ENCODE measurements at regions not wholly inside any gene's neighbourhood (a gene's known extent, or its start where the extent isn't known, plus 50 kb on each side); places are given as distances from the start of the nearest gene placed in this dataset.
"Not testable (repeated sequence)": the region's sequence is repeated elsewhere in the genome, so short reads cannot be mapped to it uniquely, and the experiment has no call there.

- FAIRE-seq, result no peak
Measured at GRCh38 chr6:27720607-27721580, 191.3 kb downstream of the OR2B2 start.

GRCh38 chr6:27719039-27719438 is 193.2 kb downstream of the OR2B2 start:
- FAIRE-seq, result not testable (repeated sequence)

- no peak for FAIRE-seq
Measured at GRCh38 chr6:27706431-27706830, 205.8 kb downstream of the OR2B2 start.

GRCh38 chr6:27700337-27700736 is 211.9 kb downstream of the OR2B2 start:
- FAIRE-seq, result no peak

GRCh38 chr6:27694547-27694874 is 217.7 kb downstream of the OR2B2 start:
- no peak for FAIRE-seq

GRCh38 chr6:27693766-27694546 is 218.2 kb downstream of the OR2B2 start:
- FAIRE-seq, result no peak

GRCh38 chr6:27692133-27692532 is 219.2 kb upstream of the ZNF184 start:
- FAIRE-seq, result not testable (repeated sequence)

GRCh38 chr6:27688014-27688586 is 215.2 kb upstream of the ZNF184 start:
- FAIRE-seq, result peak; percentile 90

GRCh38 chr6:27687154-27688013 is 214.5 kb upstream of the ZNF184 start:
- no peak for FAIRE-seq

GRCh38 chr6:27685279-27685678 is 212.4 kb upstream of the ZNF184 start:
- FAIRE-seq, result no peak

GRCh38 chr6:27684264-27685211 is 211.6 kb upstream of the ZNF184 start:
- FAIRE-seq, result peak; percentile 81

GRCh38 chr6:27679964-27680694 is 207.2 kb upstream of the ZNF184 start:
- no peak for FAIRE-seq

- no peak for FAIRE-seq
Measured at GRCh38 chr6:27679308-27679963, 206.5 kb upstream of the ZNF184 start.

- no peak for FAIRE-seq
Measured at GRCh38 chr6:27678469-27678868, 205.6 kb upstream of the ZNF184 start.

- FAIRE-seq, result no peak
Measured at GRCh38 chr6:27674882-27675281, 202.0 kb upstream of the ZNF184 start.

- no peak for FAIRE-seq
Measured at GRCh38 chr6:27672113-27672799, 199.4 kb upstream of the ZNF184 start.

- no peak for FAIRE-seq
Measured at GRCh38 chr6:27669624-27670301, 196.9 kb upstream of the ZNF184 start.

GRCh38 chr6:27669295-27669623 is 196.4 kb upstream of the ZNF184 start:
- no peak for FAIRE-seq

Data from A204.1 (cell line).